ENCODE measurements at regions not wholly inside any gene's neighbourhood (a gene's known extent, or its start where the extent isn't known, plus 50 kb on each side); places are given as distances from the start of the nearest gene placed in this dataset.

- Histone ChIP-seq H3K4me1 (no peaks in the 10 kb centered on the region), H3K27ac (no peak overlapping the region), H3K27me3 (no peaks in the 10 kb centered on the region), H3K36me3 (no peaks in the 10 kb centered on the region), H3K9me3 (no peaks in the 10 kb centered on the region), H3K4me3 (no peak overlapping the region)
- TF ChIP-seq CTCF (IDR thresholded peaks at IDR 0.05) (no peak), POLR2A (IDR thresholded peaks at IDR 0.05) (no peak)
- WGBS, 2 donors: 39 to 47% methylated on average over 5 of the region's 5 CpGs
- intact Hi-C loops (cut with DNase I): no loop called here
- DNase-seq: no peak
These were observed 155.9 kb upstream of the SLC13A1 start for GRCh38 chr7:123355576-123356190.

GRCh38 chr7:123352973-123353372 is 153.2 kb upstream of the SLC13A1 start:
- no peak for DNase-seq
- no peaks in the 10 kb centered on the region for H3K4me1 ChIP-seq
- no peak for TF ChIP-seq CTCF (IDR thresholded peaks at IDR 0.05)
- TF ChIP-seq POLR2A (IDR thresholded peaks at IDR 0.05): no peak
- no peaks in the 10 kb centered on the region for H3K27me3 ChIP-seq
- intact Hi-C loops (cut with DNase I): no loop called here
- WGBS, 2 donors: 48 to 62% methylated on average over 2 of the region's 2 CpGs
- no peaks in the 10 kb centered on the region for H3K36me3 ChIP-seq
- no peak overlapping the region for H3K4me3 ChIP-seq
- H3K9me3 ChIP-seq: no peaks in the 10 kb centered on the region
- H3K27ac ChIP-seq: no peak overlapping the region

GRCh38 chr7:123351516-123352505 is 152.0 kb upstream of the SLC13A1 start:
- Histone ChIP-seq H3K4me1 (no peaks in the 10 kb centered on the region), H3K9me3 (no peaks in the 10 kb centered on the region), H3K36me3 (no peaks in the 10 kb centered on the region), H3K27me3 (no peaks in the 10 kb centered on the region), H3K4me3 (no peak overlapping the region), H3K27ac (no peak overlapping the region)
- WGBS, 2 donors: 58 to 65% methylated on average over 7 of the region's 7 CpGs
- TF ChIP-seq POLR2A (IDR thresholded peaks at IDR 0.05) (no peak), CTCF (IDR thresholded peaks at IDR 0.05) (no peak)
- intact Hi-C loops (cut with DNase I): no loop called here
- no peak for DNase-seq

GRCh38 chr7:123351027-123351426 is 151.3 kb upstream of the SLC13A1 start:
- no peak for DNase-seq
- H3K9me3 ChIP-seq: no peaks in the 10 kb centered on the region
- intact Hi-C loops (cut with DNase I): no loop called here
- H3K27ac ChIP-seq: no peak overlapping the region
- WGBS, 2 donors: 67 to 71% methylated on average over 3 of the region's 3 CpGs
- no peaks in the 10 kb centered on the region for H3K36me3 ChIP-seq
- no peaks in the 10 kb centered on the region for H3K27me3 ChIP-seq
- H3K4me1 ChIP-seq: no peaks in the 10 kb centered on the region
- H3K4me3 ChIP-seq: no peak overlapping the region
- TF ChIP-seq CTCF (IDR thresholded peaks at IDR 0.05) (no peak), POLR2A (IDR thresholded peaks at IDR 0.05) (no peak)

GRCh38 chr7:123348690-123349089 is 148.9 kb upstream of the SLC13A1 start:
- no peak for TF ChIP-seq POLR2A (IDR thresholded peaks at IDR 0.05)
- no peak for TF ChIP-seq CTCF (IDR thresholded peaks at IDR 0.05)
- intact Hi-C loops (cut with DNase I): no loop called here
- no peaks in the 10 kb centered on the region for H3K4me1 ChIP-seq
- no peak overlapping the region for H3K27ac ChIP-seq
- no peaks in the 10 kb centered on the region for H3K9me3 ChIP-seq
- 60% methylated on average over 1 of the region's 1 CpG for WGBS, 2 donors
- no peaks in the 10 kb centered on the region for H3K27me3 ChIP-seq
- H3K4me3 ChIP-seq: no peak overlapping the region
- DNase-seq: no peak
- no peaks in the 10 kb centered on the region for H3K36me3 ChIP-seq
